Activated CD8-positive, alpha-beta memory T cell treated with anti-CD3 and anti-CD28 coated beads, Interleukin-2, amount 50 U/mL, for 48 hours (primary cell): ENCODE measurements at regions not wholly inside any gene's neighbourhood (a gene's known extent, or its start where the extent isn't known, plus 50 kb on each side); places are given as distances from the start of the nearest gene placed in this dataset.

ENCODE experiments used
- DNase-seq: peaks from one replicate; pipeline ENCODE4 v3.0.0-alpha.2; 2020

DNA sequence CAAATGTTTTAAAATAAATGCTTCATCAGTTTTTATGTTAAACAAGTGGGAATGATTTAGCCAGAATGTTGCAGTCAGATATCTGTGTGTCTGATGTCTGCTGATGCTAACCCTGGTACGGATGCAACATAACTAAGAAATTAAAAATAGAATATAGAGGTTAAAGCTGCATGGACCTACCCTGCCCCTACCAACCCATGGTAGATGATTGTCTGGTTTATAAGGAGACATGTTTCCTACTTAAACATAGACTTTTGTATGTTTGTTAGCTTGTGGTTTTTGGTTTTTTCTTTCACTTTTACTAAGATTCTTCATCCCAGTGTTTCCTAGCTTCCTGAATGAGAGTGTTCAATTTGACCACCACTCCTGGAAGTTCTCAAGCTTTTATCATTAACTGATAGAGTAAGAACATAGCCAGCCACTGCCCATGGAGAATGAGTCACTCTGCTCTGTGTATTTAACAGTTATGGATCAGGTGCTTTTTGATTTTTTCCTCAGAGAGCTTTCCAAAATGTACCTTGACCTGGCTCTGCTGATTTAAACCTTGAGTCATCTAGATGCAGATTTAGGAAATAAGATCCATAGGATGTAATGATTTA lies 70.7 kb upstream of the VEPH1 start:
- DNase-seq = no peak

DNA sequence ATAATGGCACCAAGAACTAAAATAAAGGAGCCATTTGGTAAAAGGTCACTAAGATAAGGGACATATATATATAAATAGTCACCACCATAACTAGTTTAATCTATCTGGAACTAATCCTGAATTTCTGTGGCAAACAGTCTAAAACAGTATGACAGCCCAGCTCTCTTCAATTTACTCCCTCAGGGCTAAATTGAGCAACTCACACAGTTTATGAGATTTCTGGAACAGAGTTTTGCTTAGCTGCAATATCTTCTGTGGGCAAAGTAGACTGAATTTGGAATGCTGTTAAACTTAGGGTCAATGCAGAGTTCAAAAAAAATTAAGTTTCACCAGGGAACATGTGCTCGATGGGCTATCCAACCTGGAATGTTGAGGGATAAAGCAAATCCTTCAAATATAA lies 70.1 kb upstream of the VEPH1 start:
- no peak for DNase-seq

- DNase-seq = no peak
These were observed 69.5 kb upstream of the VEPH1 start for GRCh38 chr3:157572559-157573270.

DNA sequence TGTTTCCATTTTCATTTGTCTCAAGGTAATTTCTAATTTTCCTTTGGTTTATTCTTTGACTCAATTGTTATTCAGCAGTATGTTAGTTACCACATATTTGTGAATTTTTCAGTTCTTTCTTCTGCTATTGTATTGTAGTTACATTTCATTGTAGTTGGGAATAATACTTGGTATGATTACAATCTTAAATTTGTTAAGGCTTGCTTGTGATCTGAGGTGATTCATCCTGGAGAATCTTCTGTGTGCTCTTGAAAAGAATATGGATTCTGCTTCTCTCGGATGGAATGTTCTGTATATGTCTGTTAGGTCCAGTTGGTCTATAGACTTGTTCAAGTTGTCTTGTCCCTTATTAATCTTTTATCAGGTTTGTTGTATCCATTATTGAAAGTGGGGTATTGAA lies 63.4 kb upstream of the VEPH1 start:
- DNase-seq = no peak

DNA sequence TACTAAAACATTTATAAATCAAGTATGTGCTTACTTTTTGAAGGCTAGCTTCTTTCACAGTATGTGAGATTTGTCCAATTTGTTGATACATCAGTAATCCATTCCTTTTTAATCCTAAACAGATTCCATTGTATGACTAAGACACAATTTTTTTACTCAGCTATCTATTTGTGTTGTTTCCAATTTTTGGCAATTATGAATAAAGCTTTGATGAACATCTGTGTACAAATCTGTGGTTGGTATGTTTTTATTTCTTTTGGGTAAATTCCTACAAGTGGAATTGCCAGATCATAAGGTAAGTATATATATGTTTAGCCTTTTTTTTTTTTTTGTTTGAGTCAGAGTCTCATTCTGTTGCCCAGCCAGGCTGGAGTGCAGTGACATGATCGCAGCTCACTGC lies 56.2 kb upstream of the VEPH1 start:
- DNase-seq = no peak
